Activated CD8-positive, alpha-beta T cell treated with anti-CD3 and anti-CD28 coated beads, Interleukin-2, amount 10 ng/mL, durations not matched to agents 7 days and 5 days (primary cell): ENCODE measurements at regions not wholly inside any gene's neighbourhood (a gene's known extent, or its start where the extent isn't known, plus 50 kb on each side); places are given as distances from the start of the nearest gene placed in this dataset.
"Not testable (repeated sequence)": the region's sequence is repeated elsewhere in the genome, so short reads cannot be mapped to it uniquely, and the experiment has no call there.

Experiments
- ATAC-seq: fragments of 150-1000 bp; cut with Tn5 transposase; one replicate; pipeline ENCODE4 v1.10.0; 2021; ENCODE audit warnings: moderate library complexity
- CTCF ChIA-PET: fragments of 350-600 bp; sonication (Branson Sonifier 250); formaldehyde crosslinking; loops from one replicate; lab custom pipeline; 2021; ENCODE audit warnings: antibody characterized with exemption; lab: Charles Lee
- POLR2A ChIA-PET: fragments of 350-600 bp; sonication (Branson Sonifier 250); formaldehyde crosslinking; loops from one replicate; lab custom pipeline; 2021; ENCODE audit warnings: antibody characterized with exemption; lab: Charles Lee
- DNase-seq: peaks from one replicate; pipeline ENCODE4 v3.0.0-alpha.2; 2020
- H3K27ac Mint-ChIP-seq: one replicate; pipeline ENCODE4 v1.8.0; 2021; ENCODE audit warnings: mild to moderate bottlenecking, mixed read lengths
- H3K27me3 Mint-ChIP-seq: one replicate; pipeline ENCODE4 v1.8.0; 2021; ENCODE audit warnings: low read depth, mixed read lengths
- H3K36me3 Mint-ChIP-seq: one replicate; pipeline ENCODE4 v1.8.0; 2021; ENCODE audit warnings: low read depth, mixed read lengths
- H3K4me1 Mint-ChIP-seq: one replicate; pipeline ENCODE4 v1.8.0; 2021; ENCODE audit warnings: low read depth, mixed read lengths
- H3K4me3 Mint-ChIP-seq: one replicate; pipeline ENCODE4 v1.8.0; 2021; ENCODE audit warnings: mild to moderate bottlenecking, mixed read lengths
- H3K9me3 Mint-ChIP-seq: one replicate; pipeline ENCODE4 v1.8.0; 2022; ENCODE audit warnings: mixed read lengths; ENCODE audit not compliant: insufficient read depth

- POLR2A ChIA-PET = no interaction called here
- H3K27ac Mint-ChIP-seq = no peak overlapping the region
- CTCF ChIA-PET = no interaction called here
- no peaks in the 10 kb centered on the region for H3K36me3 Mint-ChIP-seq
- ATAC-seq (no peak), DNase-seq (no peak)
- H3K4me1 Mint-ChIP-seq = no peaks in the 10 kb centered on the region
- no peak overlapping the region for H3K4me3 Mint-ChIP-seq
- no peaks in the 10 kb centered on the region for H3K27me3 Mint-ChIP-seq
- H3K9me3 Mint-ChIP-seq = peaks cover 6% of the 10 kb centered on the region
Measured at GRCh38 chr14:87251011-87251410, 742.0 kb downstream of the GALC start.

DNA sequence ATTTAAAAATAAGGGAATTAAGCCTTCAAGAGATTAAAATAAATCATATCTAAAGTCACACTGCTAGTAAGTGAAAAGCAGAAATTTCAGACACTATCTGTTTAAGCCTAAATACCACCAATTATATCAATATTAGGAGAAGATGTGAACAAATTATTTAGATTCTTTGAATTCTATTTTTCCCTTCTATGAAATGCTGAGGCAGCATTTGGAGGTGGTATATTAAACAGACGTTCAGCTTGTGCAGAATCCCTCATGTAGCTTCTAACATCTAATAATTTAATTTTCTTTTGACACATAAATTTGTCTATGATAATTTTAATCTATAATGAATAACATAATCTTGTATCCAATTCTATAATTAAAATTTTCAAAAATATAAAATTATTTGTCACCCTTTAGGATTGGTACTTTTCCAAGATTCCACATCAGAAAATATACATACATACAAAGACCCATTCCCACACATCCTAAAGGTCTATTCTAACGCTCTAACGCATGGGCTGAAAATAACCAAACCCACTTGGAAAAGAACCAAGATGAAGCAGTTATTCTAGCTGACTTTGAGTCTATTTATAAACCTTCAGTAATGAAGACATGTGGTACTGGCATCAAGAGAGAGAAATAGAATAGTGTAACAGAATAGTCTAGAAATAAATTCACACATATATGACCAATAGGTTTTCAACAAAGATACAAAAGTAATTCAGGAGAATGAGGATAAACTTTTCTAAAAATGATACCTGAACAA, 751.8 kb downstream of the GALC start:
- Mint-ChIP-seq H3K27me3 (no peaks in the 10 kb centered on the region), H3K4me1 (no peaks in the 10 kb centered on the region), H3K36me3 (no peaks in the 10 kb centered on the region), H3K4me3 (no peak overlapping the region), H3K9me3 (no peaks in the 10 kb centered on the region), H3K27ac (no peak overlapping the region)
- no peak for ATAC-seq
- POLR2A ChIA-PET = no interaction called here
- CTCF ChIA-PET = no interaction called here
- DNase-seq = no peak

DNA sequence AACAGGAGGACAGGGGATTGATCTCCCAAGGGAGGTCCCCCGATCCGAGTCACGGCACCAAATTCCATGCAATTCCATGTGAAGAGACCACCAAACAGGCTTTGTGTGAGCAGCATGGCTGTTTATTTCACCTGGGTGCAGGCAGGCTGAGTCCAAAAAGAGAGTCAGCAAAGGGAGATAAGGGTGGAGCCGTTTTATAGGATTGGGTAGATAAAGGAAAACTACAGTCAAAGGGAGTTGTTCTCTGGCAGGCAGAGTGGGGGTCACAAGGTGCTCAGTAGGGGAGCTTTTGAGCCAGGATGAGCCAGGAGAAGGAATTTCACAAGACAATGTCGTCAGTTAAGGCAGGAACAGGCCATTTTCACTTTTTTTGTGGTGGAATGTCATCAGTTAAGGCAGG, 752.7 kb downstream of the GALC start:
- H3K27me3 Mint-ChIP-seq, H3K4me3 Mint-ChIP-seq, DNase-seq, H3K36me3 Mint-ChIP-seq, CTCF ChIA-PET, ATAC-seq, H3K4me1 Mint-ChIP-seq, H3K9me3 Mint-ChIP-seq, H3K27ac Mint-ChIP-seq, POLR2A ChIA-PET: not testable (repeated sequence)

DNA sequence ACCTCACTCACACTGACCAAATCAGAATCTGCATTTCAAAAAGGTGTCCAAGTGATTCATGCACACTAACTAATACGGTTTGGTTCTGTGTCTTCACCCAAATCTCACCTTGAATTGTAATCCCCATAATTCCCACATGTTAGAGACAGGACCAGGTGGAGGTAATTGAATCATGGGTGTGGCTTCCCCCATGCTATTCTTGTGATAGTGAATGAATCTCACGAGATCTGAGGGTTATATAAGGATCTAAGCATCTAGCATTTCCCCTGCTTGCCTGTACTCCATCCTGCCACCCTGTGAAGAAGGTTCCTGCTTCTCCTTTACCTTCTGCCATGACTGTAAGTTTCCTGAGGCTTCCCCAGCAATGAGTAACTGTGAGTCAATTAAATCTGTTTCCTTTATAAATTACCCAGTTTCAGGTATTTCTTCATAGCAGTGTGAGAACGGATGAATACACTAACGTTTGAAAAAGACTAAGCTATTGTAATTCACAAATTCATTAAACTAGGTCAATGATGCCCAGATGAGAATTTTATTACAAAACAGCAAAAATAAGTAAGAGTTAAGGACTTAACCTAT, 759.1 kb downstream of the GALC start:
- no peak for DNase-seq
- no peaks in the 10 kb centered on the region for H3K27me3 Mint-ChIP-seq
- ChIA-PET POLR2A (no interaction called here), CTCF (no interaction called here)
- H3K27ac Mint-ChIP-seq = no peak overlapping the region
- no peak overlapping the region for H3K4me3 Mint-ChIP-seq
- H3K36me3 Mint-ChIP-seq = no peaks in the 10 kb centered on the region
- H3K9me3 Mint-ChIP-seq = no peaks in the 10 kb centered on the region
- H3K4me1 Mint-ChIP-seq = no peaks in the 10 kb centered on the region
- no peak for ATAC-seq

DNA sequence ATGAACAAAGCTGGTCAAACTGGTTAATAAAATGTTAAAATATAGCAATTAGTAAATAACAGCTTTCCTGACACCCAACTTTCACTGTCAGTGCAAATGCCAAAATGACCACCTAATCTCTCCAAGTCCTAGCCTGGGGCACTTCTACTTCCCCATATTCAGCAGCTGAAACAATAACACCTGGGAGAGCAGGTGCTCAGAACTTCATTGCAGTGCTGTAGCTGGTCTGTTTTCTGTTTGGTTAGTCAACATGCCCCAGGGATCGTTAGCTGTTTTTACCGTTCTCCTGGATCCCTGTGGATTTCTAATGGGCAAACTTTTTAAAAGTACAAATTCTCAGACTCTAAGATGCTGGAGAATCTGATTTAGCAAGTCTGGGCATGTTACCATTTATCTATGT, 759.7 kb downstream of the GALC start:
- ChIA-PET CTCF (no interaction called here), POLR2A (no interaction called here)
- H3K27ac Mint-ChIP-seq = no peak overlapping the region
- H3K9me3 Mint-ChIP-seq = no peaks in the 10 kb centered on the region
- no peaks in the 10 kb centered on the region for H3K27me3 Mint-ChIP-seq
- DNase-seq (no peak), ATAC-seq (no peak)
- H3K36me3 Mint-ChIP-seq = no peaks in the 10 kb centered on the region
- H3K4me3 Mint-ChIP-seq = no peak overlapping the region
- no peaks in the 10 kb centered on the region for H3K4me1 Mint-ChIP-seq

DNA sequence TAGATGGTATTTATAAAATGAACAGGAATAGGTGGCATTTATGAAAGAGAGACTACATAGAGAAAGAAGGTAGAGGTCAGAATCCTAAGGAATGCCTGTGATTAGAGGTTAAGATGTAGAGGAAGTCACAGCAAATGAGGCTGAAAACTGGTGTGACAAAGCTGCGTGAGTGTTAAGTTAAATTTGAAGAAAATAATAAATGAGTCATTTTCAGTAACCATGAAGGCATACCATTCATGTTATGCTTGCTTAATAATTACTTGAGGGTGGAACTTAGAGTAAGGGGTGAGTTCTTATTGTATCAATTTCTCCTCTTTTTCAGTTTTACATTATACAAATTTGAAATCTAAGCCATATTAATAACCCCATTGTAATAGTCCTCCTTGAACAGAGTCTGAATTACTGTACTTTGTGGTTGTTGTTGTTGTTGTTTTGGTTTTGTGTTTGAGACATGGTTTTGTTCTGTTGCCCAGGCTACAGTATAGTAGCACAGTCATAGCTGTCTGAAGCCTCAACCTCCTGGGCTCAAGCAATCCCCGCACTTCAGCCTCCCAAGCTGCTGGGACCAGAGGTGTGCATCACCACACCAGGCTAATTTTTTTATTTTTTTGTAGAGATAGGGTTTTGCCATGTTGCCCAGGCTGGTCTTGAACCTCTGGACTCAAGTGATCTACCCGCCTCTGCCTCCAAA, 761.5 kb downstream of the GALC start:
- no peaks in the 10 kb centered on the region for H3K27me3 Mint-ChIP-seq

GRCh38 chr14:87230726-87231125, 762.3 kb downstream of the GALC start:
- H3K36me3 Mint-ChIP-seq = no peaks in the 10 kb centered on the region
- DNase-seq = no peak
- H3K27ac Mint-ChIP-seq = no peak overlapping the region
- no peaks in the 10 kb centered on the region for H3K9me3 Mint-ChIP-seq
- CTCF ChIA-PET = no interaction called here
- POLR2A ChIA-PET = no interaction called here
- H3K27me3 Mint-ChIP-seq = no peaks in the 10 kb centered on the region
- H3K4me1 Mint-ChIP-seq = no peaks in the 10 kb centered on the region
- ATAC-seq = no peak
- no peak overlapping the region for H3K4me3 Mint-ChIP-seq

More for the DNA sequence above, 761.5 kb downstream of the GALC start:
- Mint-ChIP-seq H3K4me1 (no peaks in the 10 kb centered on the region), H3K9me3 (no peaks in the 10 kb centered on the region), H3K4me3 (no peak overlapping the region), H3K27ac (no peak overlapping the region), H3K36me3 (no peaks in the 10 kb centered on the region)
- DNase-seq (no peak), ATAC-seq (no peak)
- POLR2A ChIA-PET = no interaction called here
- CTCF ChIA-PET = no interaction called here

GRCh38 chr14:87229131-87229530, 763.9 kb downstream of the GALC start:
- DNase-seq (no peak), ATAC-seq (no peak)
- H3K27ac Mint-ChIP-seq = no peak overlapping the region
- no peaks in the 10 kb centered on the region for H3K4me1 Mint-ChIP-seq
- H3K4me3 Mint-ChIP-seq = no peak overlapping the region
- H3K9me3 Mint-ChIP-seq = no peaks in the 10 kb centered on the region
- H3K36me3 Mint-ChIP-seq = no peaks in the 10 kb centered on the region
- ChIA-PET POLR2A (no interaction called here), CTCF (no interaction called here)
- H3K27me3 Mint-ChIP-seq = no peaks in the 10 kb centered on the region

- ATAC-seq = no peak
- Mint-ChIP-seq H3K36me3 (no peaks in the 10 kb centered on the region), H3K27ac (no peak overlapping the region), H3K4me1 (no peaks in the 10 kb centered on the region), H3K4me3 (no peak overlapping the region), H3K9me3 (no peaks in the 10 kb centered on the region), H3K27me3 (no peaks in the 10 kb centered on the region)
- CTCF ChIA-PET = no interaction called here
- DNase-seq = no peak
- POLR2A ChIA-PET = no interaction called here
Measured at GRCh38 chr14:87217023-87217422, 776.0 kb downstream of the GALC start.

DNA sequence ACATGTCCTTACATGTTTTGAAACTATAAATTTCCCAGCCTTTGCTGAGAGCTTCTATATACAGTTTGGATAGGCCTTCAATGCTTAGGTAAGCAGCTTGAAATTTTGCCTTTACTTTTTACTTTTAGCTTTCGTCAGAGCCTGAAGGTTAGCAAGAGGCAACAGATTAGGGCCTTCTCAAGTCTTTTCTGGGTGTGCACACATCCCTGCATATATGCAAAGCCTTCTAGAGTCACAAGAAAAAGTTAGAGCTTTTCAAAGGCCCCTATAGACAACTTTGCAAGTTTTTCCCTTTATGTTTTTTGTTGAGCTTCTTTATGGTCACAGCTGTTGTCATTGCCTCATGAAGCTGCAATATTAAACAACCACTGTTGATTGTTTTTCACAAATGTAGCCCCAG, 778.4 kb downstream of the GALC start:
- H3K36me3 Mint-ChIP-seq = no peaks in the 10 kb centered on the region
- ChIA-PET POLR2A (no interaction called here), CTCF (no interaction called here)
- peaks cover 12% of the 10 kb centered on the region for H3K9me3 Mint-ChIP-seq
- no peaks in the 10 kb centered on the region for H3K4me1 Mint-ChIP-seq
- no peak for ATAC-seq
- no peak overlapping the region for H3K4me3 Mint-ChIP-seq
- no peaks in the 10 kb centered on the region for H3K27me3 Mint-ChIP-seq
- H3K27ac Mint-ChIP-seq = no peak overlapping the region
- no peak for DNase-seq

GRCh38 chr14:87207756-87208155, 785.2 kb downstream of the GALC start:
- peaks cover 13% of the 10 kb centered on the region for H3K9me3 Mint-ChIP-seq
- ATAC-seq (no peak), DNase-seq (no peak)
- no peak overlapping the region for H3K27ac Mint-ChIP-seq
- H3K27me3 Mint-ChIP-seq = no peaks in the 10 kb centered on the region
- POLR2A ChIA-PET = no interaction called here
- no peaks in the 10 kb centered on the region for H3K36me3 Mint-ChIP-seq
- CTCF ChIA-PET = no interaction called here
- H3K4me3 Mint-ChIP-seq = no peak overlapping the region
- H3K4me1 Mint-ChIP-seq = no peaks in the 10 kb centered on the region

GRCh38 chr14:87205811-87206210, 787.2 kb downstream of the GALC start:
- no peak for DNase-seq
- ATAC-seq = no peak
- H3K27ac Mint-ChIP-seq = no peak overlapping the region
- H3K27me3 Mint-ChIP-seq = no peaks in the 10 kb centered on the region
- no peak overlapping the region for H3K4me3 Mint-ChIP-seq
- ChIA-PET POLR2A (no interaction called here), CTCF (no interaction called here)
- no peaks in the 10 kb centered on the region for H3K36me3 Mint-ChIP-seq
- H3K9me3 Mint-ChIP-seq = peaks cover 12% of the 10 kb centered on the region
- no peaks in the 10 kb centered on the region for H3K4me1 Mint-ChIP-seq
